ENCODE measurements at regions not wholly inside any gene's neighbourhood (a gene's known extent, or its start where the extent isn't known, plus 50 kb on each side); places are given as distances from the start of the nearest gene placed in this dataset.
"Not testable (repeated sequence)": the region's sequence is repeated elsewhere in the genome, so short reads cannot be mapped to it uniquely, and the experiment has no call there.

DNA sequence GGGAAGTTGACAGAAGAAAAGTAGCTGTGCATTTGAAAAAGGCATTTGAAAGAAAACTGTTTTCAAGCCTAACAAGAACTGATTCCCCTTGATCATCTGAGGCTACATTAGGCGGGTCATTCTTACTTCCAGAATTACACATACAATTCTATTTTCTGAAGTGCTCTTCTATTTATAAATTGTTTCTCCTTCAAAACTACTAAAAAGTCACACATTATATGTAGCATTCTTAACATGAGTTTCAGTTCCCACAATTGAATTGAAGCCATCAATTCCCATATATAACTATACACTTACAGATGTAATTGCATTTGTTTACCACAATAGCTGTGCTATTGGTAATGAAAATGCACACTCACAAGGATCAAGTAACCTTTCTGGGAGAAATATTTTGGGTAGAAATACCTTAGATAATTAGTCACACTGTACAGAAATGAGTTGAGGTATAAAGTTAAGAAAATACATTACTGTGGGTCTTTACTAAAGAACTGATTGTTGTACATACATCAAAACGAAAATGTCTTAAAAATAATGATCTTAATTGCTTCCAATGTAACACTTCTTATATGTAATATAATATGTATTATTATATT, 1688.0 kb upstream of the AGA start:
- TF ChIP-seq GATA1 (IDR thresholded peaks at IDR 0.05; ENCODE audit: low read depth, low read length) (no peak), POLR2A (IDR thresholded peaks at IDR 0.05; ENCODE audit: low read length) (no peak)
- DNase-seq = no peak

DNA sequence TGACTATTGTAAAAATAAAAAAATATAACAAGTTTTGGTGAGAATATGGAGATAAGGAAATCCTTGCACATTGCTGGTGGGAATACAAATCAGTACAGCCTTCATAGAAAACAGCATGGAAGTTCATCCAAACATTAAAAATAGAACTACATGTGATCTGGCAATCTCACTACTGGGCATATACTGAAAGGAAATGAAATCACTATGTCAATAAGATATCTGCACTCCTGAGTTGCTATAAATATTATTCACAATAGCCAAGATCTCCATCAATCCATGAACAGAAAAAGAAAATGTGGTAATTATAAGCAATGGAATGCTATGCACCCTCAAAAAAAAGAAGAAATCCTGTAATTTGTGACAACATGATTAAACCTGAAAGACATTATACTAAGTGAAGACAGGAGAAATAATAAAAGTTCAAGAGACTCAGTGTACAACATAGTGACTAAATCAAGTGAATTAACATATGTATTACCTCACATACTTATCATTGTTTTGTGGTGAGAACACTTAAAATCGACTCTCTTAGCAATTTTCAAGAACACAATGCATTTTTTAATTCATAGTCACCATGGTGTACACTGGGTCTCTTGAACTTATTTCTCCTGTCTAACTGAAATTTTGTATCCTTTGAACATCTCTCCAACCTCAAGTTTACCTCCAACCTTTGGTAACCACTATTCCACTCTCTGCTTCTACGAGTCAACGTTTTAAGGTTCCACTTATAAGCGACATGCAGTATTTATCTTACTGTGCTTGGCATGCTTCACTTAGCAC, 1703.7 kb upstream of the AGA start:
- TF ChIP-seq GATA1 (IDR thresholded peaks at IDR 0.05; ENCODE audit: low read depth, low read length) = no peak
- no peak for TF ChIP-seq POLR2A (IDR thresholded peaks at IDR 0.05; ENCODE audit: low read length)
- DNase-seq = no peak

DNA sequence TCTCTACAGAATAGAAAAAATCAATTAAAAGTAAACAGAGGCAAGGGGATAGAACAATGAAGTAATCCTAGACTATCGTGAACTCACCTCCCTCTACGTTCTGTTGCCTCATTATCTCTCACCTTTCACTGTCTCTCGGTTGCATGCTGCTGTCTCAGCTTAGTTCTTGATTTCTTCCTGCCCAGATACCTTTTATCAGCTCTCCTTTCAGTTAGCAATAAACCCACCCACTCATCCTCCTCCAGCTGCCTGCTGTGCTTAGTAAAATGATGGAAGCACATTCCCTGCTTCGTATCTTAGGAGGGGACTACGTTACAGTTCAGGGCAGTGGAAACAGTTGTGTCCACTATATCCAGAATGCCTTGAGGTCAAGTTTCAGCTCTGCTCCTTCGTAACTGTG, 1709.5 kb upstream of the AGA start:
- no peak for DNase-seq
- no peak for TF ChIP-seq POLR2A (IDR thresholded peaks at IDR 0.05; ENCODE audit: low read length)
- TF ChIP-seq GATA1 (IDR thresholded peaks at IDR 0.05; ENCODE audit: low read depth, low read length) = no peak

DNA sequence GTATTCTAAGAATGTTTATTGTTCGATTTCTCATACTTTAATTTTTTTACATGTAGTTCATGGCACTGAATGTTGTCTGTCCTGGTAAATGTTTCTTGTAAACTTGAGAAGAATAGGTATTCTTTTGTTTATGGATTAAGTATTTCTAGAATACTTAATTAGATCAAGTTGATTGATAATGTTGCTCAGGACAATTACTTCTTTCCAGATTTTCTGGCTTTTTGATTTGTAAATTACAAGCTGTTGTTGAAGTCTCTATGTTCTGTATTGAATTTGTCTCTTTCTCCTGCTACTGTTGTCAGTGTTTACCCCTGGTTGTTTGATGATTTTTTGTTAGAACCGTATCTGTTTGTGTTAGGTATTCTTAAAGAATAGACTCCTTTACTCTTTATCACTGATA, 1720.9 kb upstream of the AGA start:
- no peak for DNase-seq
- TF ChIP-seq POLR2A (IDR thresholded peaks at IDR 0.05; ENCODE audit: low read length) = no peak
- TF ChIP-seq GATA1 (IDR thresholded peaks at IDR 0.05; ENCODE audit: low read depth, low read length) = no peak

DNA sequence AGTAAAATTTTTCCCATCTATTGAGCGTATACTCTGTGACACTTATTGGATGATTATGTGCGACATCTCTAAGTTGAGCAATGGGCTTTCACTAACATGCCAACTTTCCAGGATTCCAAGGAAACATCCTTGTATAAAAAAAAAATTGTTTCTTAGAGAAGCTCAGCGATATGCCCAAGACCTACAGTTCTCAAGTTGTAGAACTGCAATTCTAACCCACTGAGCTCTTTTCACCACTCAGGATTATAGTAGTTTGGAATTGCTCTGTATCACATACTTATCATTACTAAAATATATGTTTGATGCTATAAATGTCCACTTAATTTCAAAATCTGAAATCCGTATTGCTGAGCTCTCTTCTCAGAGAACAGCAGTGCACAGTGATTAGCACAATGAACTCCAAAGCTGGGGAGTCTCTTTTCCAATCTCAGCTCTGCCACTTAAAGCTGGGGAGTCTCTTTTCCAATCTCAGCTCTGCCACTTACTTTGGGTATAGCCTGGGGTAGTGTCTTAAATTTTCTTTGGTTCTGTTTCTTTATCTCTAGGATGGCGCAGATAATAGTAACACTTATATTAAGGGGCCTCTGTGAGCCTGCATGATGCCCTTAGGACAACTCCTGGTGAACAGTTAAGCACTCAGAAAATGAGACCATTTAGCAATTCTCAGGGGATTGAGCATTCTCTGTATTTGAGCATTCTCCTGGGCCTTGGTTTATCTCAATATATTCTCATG, 1722.2 kb upstream of the AGA start:
- no peak for DNase-seq
- TF ChIP-seq GATA1 (IDR thresholded peaks at IDR 0.05; ENCODE audit: low read depth, low read length) (no peak), POLR2A (IDR thresholded peaks at IDR 0.05; ENCODE audit: low read length) (no peak)

DNA sequence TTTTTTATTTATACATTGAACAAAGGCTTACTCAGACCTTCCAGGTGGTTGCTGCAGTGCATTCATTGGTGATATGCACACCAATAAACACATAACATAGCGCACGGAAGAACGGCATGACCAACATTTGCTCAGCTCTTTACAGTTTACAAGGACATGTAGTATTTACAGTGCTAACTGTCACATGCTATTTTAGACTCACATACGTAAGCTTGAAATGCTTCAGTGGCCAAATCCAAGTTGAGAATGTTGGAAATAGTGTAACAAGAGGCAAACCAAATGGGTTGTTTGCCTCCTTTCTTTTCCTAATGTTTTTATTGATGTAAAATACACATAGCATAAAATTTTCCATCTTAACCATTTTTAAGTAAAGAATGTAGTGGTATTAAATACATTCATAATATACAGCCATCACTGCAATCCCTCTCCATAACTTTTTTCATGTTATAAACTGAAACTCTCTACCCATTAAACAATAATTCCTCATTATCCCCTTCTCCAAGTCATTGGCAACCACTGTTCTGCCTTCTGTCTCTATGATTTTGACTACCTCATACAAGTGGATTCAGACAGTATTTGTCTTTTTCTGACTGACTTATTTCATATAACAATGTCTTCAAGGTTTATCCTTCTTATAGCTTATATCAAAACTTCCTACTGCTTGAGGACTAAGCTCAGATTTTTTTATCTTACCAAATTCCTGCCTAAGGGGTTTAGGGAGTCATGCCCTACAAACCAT, 1722.9 kb upstream of the AGA start:
- no peak for TF ChIP-seq POLR2A (IDR thresholded peaks at IDR 0.05; ENCODE audit: low read length)
- TF ChIP-seq GATA1 (IDR thresholded peaks at IDR 0.05; ENCODE audit: low read depth, low read length) = no peak
- no peak for DNase-seq

DNA sequence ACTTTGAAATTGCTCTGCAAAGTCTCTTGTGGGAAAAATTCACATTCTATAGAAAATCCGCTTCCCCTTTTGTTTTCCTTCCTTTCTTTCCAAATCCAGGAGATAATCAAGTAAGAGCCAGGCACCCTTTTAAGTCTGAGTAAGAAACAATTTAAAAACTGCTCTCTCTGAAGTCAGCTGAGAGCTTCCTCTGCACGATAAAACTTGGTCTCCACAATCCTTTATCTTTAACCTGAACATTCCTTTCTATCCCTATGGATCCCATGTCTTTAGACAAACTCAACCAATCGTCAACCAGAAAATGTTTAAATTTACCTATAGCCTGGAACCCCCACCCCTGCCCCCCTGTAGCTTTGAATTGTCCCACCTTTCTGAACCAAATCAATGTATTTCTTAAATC, 1723.6 kb upstream of the AGA start:
- TF ChIP-seq GATA1 (IDR thresholded peaks at IDR 0.05; ENCODE audit: low read depth, low read length) (no peak), POLR2A (IDR thresholded peaks at IDR 0.05; ENCODE audit: low read length) (no peak)
- no peak for DNase-seq

DNA sequence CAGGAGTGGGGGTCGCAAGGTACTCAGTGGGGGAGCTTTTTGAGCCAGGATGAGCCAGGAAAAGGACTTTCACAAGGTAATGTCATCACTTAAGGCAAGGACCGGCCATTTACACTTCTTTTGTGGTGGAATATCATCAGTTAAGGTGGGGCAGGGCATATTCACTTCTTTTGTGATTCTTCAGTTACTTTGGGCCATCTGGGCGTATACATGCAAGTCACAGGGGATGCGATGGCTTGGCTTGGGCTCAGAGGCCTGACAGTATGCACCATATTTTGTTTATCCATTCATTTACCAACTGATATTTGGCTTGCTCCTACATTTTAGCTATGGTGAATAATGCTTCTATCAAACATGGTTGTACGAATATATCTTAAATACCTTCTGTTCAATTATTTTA, 1728.1 kb upstream of the AGA start:
- DNase-seq = not testable (repeated sequence)

DNA sequence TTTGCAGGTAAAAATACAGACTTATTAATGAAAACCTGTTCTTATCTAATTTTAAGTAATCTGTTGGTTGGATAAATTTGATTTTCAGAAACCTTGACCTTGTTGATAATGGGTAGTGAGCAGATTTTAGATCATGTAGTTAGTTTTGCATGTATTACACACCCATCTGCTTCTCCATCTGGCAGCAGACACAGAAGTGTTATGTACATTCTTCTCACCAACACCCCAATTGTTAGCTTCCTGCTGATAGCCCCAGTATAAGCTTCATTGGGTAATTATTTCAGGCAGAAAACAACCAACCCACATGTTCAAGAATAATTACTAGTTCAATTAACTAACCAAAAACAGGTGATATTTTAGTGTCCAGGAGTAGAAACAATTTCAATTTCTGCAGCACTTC, 1740.5 kb upstream of the AGA start:
- DNase-seq = no peak

DNA sequence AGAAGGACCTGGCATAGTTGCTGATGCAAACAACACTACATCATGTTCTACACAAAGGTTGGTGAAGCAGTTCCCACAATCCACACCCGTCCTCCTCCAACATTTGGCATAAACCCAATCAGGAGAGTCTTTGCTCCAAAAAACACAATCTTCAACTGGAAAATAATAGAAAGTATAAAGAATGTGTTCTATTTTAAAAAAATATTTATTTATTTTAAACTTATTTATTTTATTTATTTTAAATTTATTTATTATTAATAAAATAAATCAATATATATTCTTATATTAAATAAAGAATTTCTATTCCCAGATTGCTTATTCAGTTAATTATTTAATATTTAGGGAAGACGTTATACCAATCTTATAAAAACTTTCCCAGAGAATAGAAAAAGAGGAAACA, 1753.7 kb upstream of the AGA start:
- TF ChIP-seq POLR2A (IDR thresholded peaks at IDR 0.05; ENCODE audit: low read length) = no peak
- no peak for TF ChIP-seq GATA1 (IDR thresholded peaks at IDR 0.05; ENCODE audit: low read depth, low read length)
- no peak for DNase-seq

More for the DNA sequence above, 1740.5 kb upstream of the AGA start:
- no peak for TF ChIP-seq GATA1 (IDR thresholded peaks at IDR 0.05; ENCODE audit: low read depth, low read length)

DNA sequence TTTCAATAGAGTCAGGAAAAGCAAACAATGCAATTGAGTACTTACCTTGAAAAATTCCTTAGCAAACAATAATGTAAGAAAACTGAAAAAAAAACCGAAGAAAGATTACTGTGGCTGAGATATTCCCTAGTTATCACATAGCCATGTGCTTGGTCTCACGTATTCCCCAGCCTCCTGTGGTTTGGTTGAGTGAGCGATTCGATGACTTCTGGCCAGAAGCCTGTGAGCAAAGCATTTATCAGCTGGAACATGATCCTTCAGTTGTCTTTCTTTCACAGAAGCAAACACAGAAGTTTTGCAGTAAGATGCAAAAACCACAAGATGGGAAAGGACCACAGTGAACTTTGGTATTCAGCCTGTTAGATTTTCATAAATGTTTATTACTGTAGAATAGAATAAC, 1754.3 kb upstream of the AGA start:
- DNase-seq = no peak
- TF ChIP-seq GATA1 (IDR thresholded peaks at IDR 0.05; ENCODE audit: low read depth, low read length) (no peak), POLR2A (IDR thresholded peaks at IDR 0.05; ENCODE audit: low read length) (no peak)

DNA sequence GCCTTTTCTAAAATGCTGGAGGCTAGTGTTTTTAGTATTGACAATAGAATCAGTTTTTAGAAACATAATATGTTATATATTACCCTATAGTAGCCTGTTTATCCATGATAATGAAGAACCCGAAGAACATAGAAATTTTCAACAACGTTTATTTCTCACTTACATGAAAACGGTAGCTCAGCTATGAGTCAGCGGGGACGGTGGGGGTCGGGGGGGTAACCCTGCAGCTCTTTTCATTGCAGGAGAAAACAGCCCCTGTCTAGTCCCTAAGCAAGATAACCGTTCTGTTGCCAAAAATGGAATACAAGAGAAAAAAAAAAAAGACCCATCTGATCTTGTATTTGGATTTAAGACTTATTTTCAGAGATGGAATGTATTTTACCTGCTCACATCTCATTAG, 1758.4 kb upstream of the AGA start:
- TF ChIP-seq POLR2A (IDR thresholded peaks at IDR 0.05; ENCODE audit: low read length) = no peak
- TF ChIP-seq GATA1 (IDR thresholded peaks at IDR 0.05; ENCODE audit: low read depth, low read length) = no peak
- no peak for DNase-seq

DNA sequence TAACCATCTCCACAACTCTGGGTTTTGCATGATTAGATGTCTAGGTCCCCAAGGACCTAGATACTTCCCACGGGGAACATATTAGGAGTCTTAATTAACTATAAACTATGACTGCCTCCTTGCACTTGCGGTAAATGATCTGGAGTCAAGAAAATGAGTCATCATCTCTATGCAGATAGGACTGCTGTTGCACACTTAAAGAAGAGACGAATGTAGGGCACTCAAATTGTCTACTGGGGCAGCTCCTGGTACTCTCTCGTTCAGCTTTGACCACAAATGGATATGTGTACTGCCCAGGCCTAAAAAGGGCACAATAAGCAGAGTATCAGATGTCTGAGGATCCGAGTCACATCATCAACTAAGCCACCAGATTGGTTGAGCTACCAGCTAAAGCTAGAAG, 1783.4 kb upstream of the AGA start:
- no peak for DNase-seq
- TF ChIP-seq POLR2A (IDR thresholded peaks at IDR 0.05; ENCODE audit: low read length) = no peak
- no peak for TF ChIP-seq GATA1 (IDR thresholded peaks at IDR 0.05; ENCODE audit: low read depth, low read length)

DNA sequence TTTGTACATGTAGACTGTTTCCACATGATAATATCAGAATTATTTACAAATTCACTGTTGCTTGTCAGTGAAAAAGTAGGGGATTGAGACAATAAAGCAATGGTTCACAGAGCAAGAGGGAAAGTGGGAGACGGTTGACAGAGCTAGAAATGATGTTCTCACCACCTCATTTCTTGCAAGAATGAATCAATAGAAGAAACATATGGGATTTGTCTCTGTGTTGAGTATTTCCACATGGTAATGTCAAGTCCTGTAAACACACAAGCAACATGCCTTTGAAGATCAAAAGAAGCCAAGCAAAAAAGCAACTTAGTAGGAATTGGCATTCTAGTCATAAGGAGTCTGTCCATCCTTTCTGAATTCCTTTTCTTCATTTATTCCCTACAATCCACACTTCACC, 1806.6 kb upstream of the AGA start:
- DNase-seq = no peak
- no peak for TF ChIP-seq GATA1 (IDR thresholded peaks at IDR 0.05; ENCODE audit: low read depth, low read length)
- TF ChIP-seq POLR2A (IDR thresholded peaks at IDR 0.05; ENCODE audit: low read length) = no peak

Data from erythroblast (primary cell).